NCI-H748 (cell line): ENCODE measurements at regions not wholly inside any gene's neighbourhood (a gene's known extent, or its start where the extent isn't known, plus 50 kb on each side); places are given as distances from the start of the nearest gene placed in this dataset.
"Not testable (repeated sequence)": the region's sequence is repeated elsewhere in the genome, so short reads cannot be mapped to it uniquely, and the experiment has no call there.

Experiments
- DNase-seq: peaks from one replicate; lab custom pipeline; 2025; ENCODE audit not compliant: unreplicated experiment; lab: John Stamatoyannopoulos, UW

DNA sequence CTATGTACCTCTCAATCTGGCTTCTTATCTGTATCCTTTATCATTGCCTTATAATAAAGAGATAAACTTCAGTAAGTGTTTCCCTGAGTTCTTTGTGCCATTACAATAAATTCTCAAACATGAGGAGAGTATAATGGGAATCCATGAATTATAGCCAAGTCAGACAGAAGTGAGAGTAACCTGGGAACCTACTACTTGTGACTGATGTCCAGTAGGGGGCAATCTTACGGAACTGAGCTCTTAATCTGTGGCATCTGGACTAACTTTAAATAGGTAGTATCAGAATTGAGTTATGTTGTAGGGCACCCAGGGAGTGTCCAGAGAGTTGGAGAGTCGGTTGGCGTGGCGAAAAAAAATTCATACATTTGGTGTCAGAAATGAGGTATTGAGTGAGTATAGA lies 542.6 kb downstream of the ZBBX start:
- DNase-seq: peak; percentile 34

DNA sequence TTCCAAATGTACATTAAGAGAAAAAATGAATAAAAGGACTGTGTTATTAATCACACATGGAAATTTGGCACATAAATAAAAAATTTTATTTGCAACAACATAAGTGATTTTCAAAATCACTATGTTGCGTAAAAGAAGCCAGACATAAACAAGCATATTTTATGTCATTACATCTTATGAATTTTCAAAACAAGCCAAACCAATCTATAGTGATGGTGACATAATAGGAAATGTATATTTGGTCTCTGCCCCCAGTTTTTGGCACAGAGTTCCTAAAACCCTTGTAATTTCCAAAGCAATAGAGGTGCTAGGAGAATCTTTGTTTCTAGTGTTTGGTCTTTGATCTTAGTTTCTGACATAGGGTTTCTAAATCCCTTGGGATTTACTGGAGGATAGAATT lies 543.3 kb downstream of the ZBBX start:
- DNase-seq: no peak

DNA sequence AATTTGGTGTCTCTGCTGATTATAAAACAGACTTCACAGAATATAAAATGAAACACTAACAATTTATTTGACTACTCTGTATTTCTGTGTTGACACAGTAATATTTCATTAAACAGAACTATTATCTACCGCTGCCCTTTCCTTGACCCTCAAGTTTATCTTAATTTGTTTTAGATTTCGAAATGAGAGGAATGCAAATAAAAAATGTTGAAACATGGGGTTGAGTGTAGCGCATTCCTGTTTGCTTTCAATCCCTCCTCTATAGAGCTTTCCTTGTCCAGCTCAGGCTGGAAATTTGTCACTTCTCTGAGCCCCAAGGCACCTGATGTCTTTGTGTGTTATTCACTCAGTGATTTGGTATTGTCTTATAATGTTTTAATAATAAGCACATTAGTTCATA lies 550.2 kb downstream of the ZBBX start:
- peak; percentile 77 for DNase-seq

DNA sequence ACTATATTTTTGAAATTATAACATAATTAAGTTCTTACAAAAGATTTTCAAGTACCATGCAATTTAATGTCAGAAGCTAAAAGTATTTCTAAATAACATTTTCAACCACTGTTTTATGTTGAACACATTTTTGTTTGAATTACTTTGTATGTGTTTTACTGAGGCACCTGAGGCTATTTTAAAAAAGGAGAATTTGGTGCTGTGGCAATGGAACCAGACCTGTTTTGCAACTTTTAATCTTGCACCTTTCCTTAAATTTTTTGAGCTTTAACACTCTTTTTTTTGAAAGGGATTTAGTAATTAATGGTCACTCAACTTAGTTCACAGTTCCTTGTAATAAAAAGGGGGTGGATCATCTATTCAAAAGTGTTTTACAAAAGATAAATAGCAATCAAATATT lies 561.6 kb downstream of the ZBBX start:
- no peak for DNase-seq

GRCh38 chr3:166817269-166817668 lies 562.8 kb downstream of the ZBBX start:
- not testable (repeated sequence) for DNase-seq

GRCh38 chr3:166810741-166811445 lies 569.2 kb downstream of the ZBBX start:
- no peak for DNase-seq

DNA sequence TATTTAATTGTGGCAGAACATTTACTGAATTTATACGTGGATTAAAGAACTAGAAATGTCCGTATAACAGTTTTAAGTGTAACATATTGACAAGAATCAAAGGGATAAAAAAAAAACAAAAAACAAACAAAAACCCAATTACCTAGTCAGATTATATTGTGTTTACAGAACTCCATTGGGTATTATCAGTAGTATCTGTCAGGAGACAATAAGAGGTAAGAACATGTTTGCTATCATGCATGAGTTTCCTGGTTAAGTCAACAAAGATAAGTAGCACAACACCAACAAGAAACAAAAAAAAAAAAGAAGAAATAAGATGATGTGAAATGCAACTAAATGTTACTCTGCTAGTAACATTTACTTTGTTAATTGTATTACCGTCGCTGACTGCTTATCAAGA lies 570.6 kb downstream of the ZBBX start:
- no peak for DNase-seq

GRCh38 chr3:166788936-166789335 lies 591.2 kb downstream of the ZBBX start:
- no peak for DNase-seq

DNA sequence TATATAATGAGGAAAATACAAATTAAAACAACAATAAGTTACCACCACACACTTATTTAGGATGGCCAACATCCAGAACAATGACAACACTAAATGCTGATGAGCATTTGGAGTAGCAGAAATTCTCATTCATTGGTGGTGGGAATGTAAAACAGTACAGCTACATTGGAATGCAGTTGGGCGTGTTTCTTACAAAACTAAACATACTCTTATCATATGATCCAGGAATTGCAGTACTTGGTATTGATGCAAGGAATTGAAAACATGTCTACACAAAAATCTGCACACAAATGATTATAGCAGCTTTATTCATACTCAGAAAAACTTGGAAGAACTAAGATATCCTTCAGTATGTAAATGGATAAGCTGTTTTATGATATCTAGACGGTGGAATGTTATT lies 594.2 kb downstream of the ZBBX start:
- no peak for DNase-seq

DNA sequence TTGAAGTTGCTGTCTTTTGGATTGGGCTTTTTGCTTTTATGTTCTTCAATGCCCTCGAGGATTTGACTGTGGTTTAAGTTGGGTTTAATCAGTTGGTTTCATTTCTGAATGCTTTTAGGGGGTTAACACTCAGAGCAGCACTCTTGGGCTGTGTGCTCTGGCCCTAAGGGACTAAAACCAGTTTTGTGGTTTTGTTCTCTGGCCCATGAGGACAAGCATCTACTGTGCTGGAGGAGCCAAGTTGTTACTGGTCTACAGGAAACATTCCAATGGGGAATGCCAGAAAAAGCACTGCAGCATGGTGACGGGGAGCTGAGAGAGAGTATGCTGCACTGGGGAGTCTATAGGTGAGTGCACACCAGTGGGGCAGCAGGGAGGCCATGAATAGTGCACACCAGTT lies 596.9 kb downstream of the ZBBX start:
- DNase-seq: no peak

DNA sequence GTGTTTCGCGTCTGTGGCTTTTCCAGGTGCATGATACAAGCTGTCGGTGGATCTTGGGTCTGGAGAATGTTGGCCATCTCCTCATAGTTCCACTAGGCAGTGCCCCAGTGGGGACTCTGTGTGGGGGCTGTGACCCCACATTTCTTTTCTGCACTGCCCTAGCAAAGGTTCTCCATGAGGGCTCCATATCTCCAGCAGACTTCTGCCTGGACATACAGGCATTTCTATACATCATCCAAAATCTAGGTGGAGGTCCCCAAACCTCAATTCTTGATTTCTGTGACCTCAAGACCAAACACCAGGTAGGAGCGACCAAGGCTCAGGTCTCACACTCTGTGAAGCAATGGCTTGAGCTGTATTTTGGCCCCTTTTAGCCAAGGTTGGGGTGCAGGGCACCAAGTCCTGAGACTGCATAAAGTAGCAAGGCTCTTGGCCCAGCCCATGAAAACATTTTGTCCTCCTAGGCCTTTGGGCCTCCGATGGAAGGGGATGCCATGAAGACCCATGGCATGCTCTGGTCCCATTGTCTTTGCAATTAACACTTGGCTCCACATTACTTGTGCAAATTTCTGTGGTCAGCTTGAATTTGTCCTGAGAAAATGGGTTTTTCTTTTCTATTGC lies 615.3 kb downstream of the ZBBX start:
- DNase-seq: no peak

GRCh38 chr3:166759736-166760513 lies 620.2 kb downstream of the ZBBX start:
- DNase-seq: no peak

DNA sequence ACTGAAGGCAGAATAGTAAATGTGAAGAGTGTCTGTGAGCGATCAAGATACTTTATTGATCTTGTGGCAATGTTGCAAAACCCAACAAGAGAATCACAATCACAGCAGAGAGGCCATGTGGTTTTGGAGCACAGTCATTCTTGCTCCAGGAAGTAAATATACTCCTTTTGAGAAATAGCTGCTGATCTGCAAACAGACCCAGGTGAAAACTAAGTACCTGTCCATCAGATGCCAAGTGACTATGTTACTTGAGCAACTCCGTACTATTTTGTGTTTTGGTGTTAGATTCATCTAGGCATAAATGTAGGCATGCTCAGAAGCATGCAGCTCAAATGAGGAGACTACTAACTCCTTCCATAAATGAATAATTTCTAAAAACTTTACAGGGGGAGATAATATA lies 627.9 kb downstream of the ZBBX start:
- no peak for DNase-seq

- DNase-seq: no peak
Measured at GRCh38 chr3:166743481-166744134, 636.5 kb downstream of the ZBBX start.

DNA sequence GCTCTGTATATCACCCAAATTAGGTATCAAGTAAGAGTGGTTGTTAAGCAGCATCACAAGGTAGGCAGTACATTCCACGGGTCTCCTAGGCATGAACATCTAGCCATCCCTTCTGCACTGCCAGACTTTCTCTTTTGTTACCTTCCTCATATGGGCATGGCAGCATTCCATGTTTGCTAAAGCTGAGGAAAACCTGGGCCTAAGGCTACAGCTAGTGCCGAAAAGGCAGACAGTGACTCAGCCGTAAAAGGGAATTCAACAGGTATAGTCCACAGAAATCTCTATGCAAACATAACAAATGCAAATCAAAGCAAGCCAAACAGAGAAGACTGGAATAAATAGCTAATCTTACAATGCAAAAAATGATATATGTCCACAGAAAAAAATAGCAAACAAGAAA lies 645.4 kb downstream of the ZBBX start:
- no peak for DNase-seq

GRCh38 chr3:166731701-166732100 lies 648.4 kb downstream of the ZBBX start:
- no peak for DNase-seq

DNA sequence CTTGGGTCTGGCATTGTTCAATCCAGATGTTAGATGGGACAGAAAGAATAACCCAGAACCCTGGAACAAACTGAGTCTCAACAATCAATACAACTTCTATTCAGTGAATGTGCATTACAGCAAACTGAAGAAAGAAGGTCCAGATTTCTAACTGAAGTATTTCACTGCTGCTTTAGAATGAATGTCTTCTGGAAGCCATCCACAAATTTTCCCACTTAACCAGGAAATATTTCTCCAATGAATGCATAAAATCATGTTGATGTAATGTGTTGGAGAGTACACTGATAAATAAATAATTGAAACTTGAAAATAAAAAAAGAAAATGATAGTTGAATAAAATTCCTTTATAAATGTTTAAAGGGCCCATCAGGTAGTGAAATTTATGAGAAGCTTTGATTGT lies 658.6 kb downstream of the ZBBX start:
- no peak for DNase-seq

DNA sequence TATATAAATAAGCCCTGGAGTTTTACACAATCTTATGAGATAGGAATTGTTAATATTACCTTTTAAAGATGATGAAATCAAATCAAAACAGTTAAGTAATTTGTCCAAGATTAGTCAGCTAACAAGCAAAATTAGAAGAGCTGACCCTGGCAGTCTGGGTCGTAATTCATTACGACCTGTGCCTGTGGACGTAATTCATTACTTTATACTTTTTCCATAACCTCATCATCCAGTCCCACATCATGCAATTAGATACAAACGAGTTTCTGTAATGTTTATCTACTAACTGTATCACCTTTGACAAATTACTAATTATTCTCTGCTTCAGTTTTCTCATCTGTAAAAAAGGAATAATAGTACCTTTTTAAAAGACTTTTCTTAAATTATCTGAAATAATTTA lies 665.9 kb downstream of the ZBBX start:
- no peak for DNase-seq

GRCh38 chr3:166713787-166714186 lies 666.3 kb downstream of the ZBBX start:
- no peak for DNase-seq

GRCh38 chr3:166706094-166706493 lies 674.0 kb downstream of the ZBBX start:
- DNase-seq: no peak

DNA sequence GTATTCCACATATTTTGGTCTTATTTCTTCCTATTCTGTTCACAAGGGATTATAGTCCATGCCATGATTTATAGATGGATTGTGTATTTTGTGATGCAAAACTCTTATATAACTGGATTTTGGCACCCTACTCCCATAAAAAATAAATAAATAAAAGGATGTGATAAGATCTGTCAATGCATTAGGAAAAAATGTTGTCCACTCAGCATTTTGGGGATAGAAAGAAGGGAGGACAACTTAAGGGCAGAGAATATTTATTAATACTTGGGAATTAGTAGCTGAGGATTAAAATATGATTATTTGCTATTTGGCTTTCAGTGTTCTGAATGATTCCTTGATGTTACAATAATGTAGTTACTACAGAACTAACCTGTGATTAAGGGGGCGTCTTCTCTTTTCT lies 682.6 kb downstream of the ZBBX start:
- no peak for DNase-seq

DNA sequence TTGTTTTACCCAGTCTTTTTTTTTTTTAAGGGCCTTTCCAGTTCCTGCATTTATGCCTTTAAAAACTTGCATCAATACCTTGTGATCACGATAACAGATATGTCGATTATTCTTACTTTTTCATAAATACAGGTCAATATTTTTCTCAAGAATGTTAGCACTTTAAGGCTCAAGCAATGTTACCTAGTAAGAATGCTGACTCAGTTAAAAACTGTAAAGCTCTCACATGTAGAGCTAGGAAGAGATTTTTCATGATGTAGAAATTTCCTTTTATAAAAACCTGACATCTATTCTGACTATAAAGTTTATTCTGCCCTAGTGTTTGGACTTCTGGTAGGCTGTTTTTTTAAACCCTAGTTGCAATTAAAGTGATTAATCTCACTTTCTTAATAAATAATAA lies 684.0 kb downstream of the ZBBX start:
- DNase-seq: no peak
